ENCODE measurements at regions not wholly inside any gene's neighbourhood (a gene's known extent, or its start where the extent isn't known, plus 50 kb on each side); places are given as distances from the start of the nearest gene placed in this dataset.

- TF ChIP-seq CTCF (IDR thresholded peaks at IDR 0.05) (no peak), POLR2A (IDR thresholded peaks at IDR 0.05) (no peak)
Measured at GRCh38 chr1:55775007-55775406, 559.8 kb upstream of the USP24 start.
